ENCODE measurements at regions not wholly inside any gene's neighbourhood (a gene's known extent, or its start where the extent isn't known, plus 50 kb on each side); places are given as distances from the start of the nearest gene placed in this dataset.

DNA sequence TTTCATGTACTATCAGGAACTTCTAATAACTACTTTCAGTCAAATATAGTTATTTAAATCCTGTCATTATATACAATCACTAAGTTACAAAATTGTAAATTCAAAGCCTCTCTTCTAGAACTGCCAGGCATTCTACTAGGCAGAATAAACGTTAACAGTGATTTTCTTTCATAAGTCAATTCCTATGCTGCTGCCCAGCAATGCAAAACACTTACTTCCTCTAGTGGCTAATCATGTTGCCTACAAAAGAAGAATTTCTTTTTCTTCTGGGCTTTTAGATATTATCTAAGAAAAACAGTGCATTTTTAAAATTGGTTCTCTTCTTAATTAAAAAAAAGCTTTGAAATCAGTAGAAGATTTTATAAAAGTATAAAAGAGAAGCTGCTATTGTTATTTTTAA is 509.8 kb upstream of the ADAMTS5 start:
- no peaks in the 10 kb centered on the region for H3K36me3 ChIP-seq (ENCODE audit: control insufficient read depth in 2 of 2, extremely low read depth in 1 of 2, insufficient read depth in 2 of 2, low read length in 2 of 2)
- dilution Hi-C loops (cut with MboI; ENCODE audit: extremely low pct_ligation_motif_present, low sequenced_read_pairs) = no loop called here
- no peaks in the 10 kb centered on the region for H3K79me2 ChIP-seq (ENCODE audit: control insufficient read depth, insufficient read depth, low read length)
- no peaks in the 10 kb centered on the region for H4K20me1 ChIP-seq (ENCODE audit: control insufficient read depth, extremely low read depth, insufficient read depth, low read length)
- H2AFZ ChIP-seq (ENCODE audit: control insufficient read depth, low read length) = no peak overlapping the region
- H3K4me1 ChIP-seq (ENCODE audit: control insufficient read depth, extremely low read depth, insufficient read depth, low read length) = peaks cover 7% of the 10 kb centered on the region
- H3K9me1 ChIP-seq (ENCODE audit: control insufficient read depth, extremely low read depth, insufficient read depth, low read length) = no peaks in the 10 kb centered on the region
- no peak overlapping the region for H3K9ac ChIP-seq (ENCODE audit: control insufficient read depth, extremely low read depth, insufficient read depth, low read length)
- H3K27me3 ChIP-seq (ENCODE audit: control insufficient read depth, extremely low read depth, insufficient read depth, low read length) = no peaks in the 10 kb centered on the region
- FAIRE-seq = no peak
- DNase-seq (ENCODE audit: low read depth, low spot score) = no peak
- no peak for TF ChIP-seq EZH2 (IDR thresholded peaks at IDR 0.05; ENCODE audit: low read length)
- peak in 2 of 3 experiments; percentile 10 to 32 for TF ChIP-seq CTCF (optimal IDR thresholded peaks at IDR 0.05 in 1 of 3, IDR thresholded peaks at IDR 0.05 in 1 of 3, conservative IDR thresholded peaks at IDR 0.05 in 1 of 3; ENCODE audit: extremely low read depth in 1 of 3, insufficient read depth in 2 of 3, low read length in 3 of 3)
- H3K4me3 ChIP-seq (ENCODE audit: control insufficient read depth in 2 of 3, extremely low read depth in 1 of 3, insufficient read depth in 2 of 3, low read depth in 1 of 3, low read length in 3 of 3) = no peak overlapping the region
- H3K27ac ChIP-seq (ENCODE audit: control insufficient read depth, insufficient read depth, low read length) = no peak overlapping the region
- no peaks in the 10 kb centered on the region for H3K9me3 ChIP-seq (ENCODE audit: control insufficient read depth, low read depth, low read length)
- no peak overlapping the region for H3K4me2 ChIP-seq (ENCODE audit: control insufficient read depth, extremely low read depth, insufficient read depth, low read depth, low read length)

- no peak overlapping the region for H3K4me2 ChIP-seq (ENCODE audit: control insufficient read depth, extremely low read depth, insufficient read depth, low read depth, low read length)
- H3K9me3 ChIP-seq (ENCODE audit: control insufficient read depth, low read depth, low read length) = no peaks in the 10 kb centered on the region
- DNase-seq (ENCODE audit: low read depth, low spot score) = no peak
- no peak overlapping the region for H3K4me3 ChIP-seq (ENCODE audit: control insufficient read depth in 2 of 3, extremely low read depth in 1 of 3, insufficient read depth in 2 of 3, low read depth in 1 of 3, low read length in 3 of 3)
- TF ChIP-seq CTCF (optimal IDR thresholded peaks at IDR 0.05 in 1 of 3, IDR thresholded peaks at IDR 0.05 in 1 of 3, conservative IDR thresholded peaks at IDR 0.05 in 1 of 3; ENCODE audit: extremely low read depth in 1 of 3, insufficient read depth in 2 of 3, low read length in 3 of 3) (no peak), EZH2 (IDR thresholded peaks at IDR 0.05; ENCODE audit: low read length) (no peak)
- no peaks in the 10 kb centered on the region for H3K4me1 ChIP-seq (ENCODE audit: control insufficient read depth, extremely low read depth, insufficient read depth, low read length)
- no peak overlapping the region for H3K27ac ChIP-seq (ENCODE audit: control insufficient read depth, insufficient read depth, low read length)
- no peak for FAIRE-seq
- dilution Hi-C loops (cut with MboI; ENCODE audit: extremely low pct_ligation_motif_present, low sequenced_read_pairs) = no loop called here
- no peak overlapping the region for H3K9ac ChIP-seq (ENCODE audit: control insufficient read depth, extremely low read depth, insufficient read depth, low read length)
- H3K79me2 ChIP-seq (ENCODE audit: control insufficient read depth, insufficient read depth, low read length) = no peaks in the 10 kb centered on the region
- H3K9me1 ChIP-seq (ENCODE audit: control insufficient read depth, extremely low read depth, insufficient read depth, low read length) = no peaks in the 10 kb centered on the region
- no peak overlapping the region for H2AFZ ChIP-seq (ENCODE audit: control insufficient read depth, low read length)
- no peaks in the 10 kb centered on the region for H3K36me3 ChIP-seq (ENCODE audit: control insufficient read depth in 2 of 2, extremely low read depth in 1 of 2, insufficient read depth in 2 of 2, low read length in 2 of 2)
- H4K20me1 ChIP-seq (ENCODE audit: control insufficient read depth, extremely low read depth, insufficient read depth, low read length) = no peaks in the 10 kb centered on the region
- no peaks in the 10 kb centered on the region for H3K27me3 ChIP-seq (ENCODE audit: control insufficient read depth, extremely low read depth, insufficient read depth, low read length)
Observed at GRCh38 chr21:27475363-27475955, 508.6 kb upstream of the ADAMTS5 start.
